ENCODE measurements at regions not wholly inside any gene's neighbourhood (a gene's known extent, or its start where the extent isn't known, plus 50 kb on each side); places are given as distances from the start of the nearest gene placed in this dataset.

DNA sequence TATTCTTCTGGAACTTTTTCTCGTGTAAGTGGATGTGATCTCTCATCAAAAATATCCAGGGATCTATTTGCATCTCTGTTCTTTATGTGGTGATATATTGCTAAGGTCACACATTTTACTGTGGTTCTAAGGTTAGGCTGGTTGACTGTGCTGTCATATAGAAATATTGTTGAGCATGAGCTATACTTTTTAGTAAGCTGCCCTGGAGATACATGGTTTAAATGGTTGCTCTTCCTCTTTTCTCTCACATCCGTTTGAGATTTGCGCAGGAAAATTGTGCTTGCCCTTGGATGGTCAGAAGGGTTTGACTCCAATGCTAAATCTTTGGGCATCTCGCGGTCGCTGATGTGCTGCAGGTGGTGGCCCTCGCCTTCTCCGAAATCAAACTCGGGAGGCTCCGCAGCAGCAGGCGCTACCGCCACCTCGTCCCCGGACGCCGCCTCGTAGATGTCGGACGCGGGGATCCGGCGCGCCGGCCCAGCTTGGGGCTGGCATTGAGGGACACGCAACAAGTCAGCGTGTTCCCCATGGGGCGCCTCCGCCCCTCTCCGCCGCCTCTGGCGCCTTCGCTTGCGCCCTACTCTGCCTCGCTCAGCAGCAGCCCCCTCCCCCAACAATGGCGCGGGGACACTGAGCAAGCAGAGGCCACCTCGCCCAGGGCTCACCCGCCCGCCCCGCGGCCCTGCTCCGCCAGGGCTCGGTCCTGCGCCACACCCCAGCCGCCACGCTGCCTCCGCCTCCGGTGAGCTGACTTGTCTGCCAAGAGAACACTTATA, 154.5 kb downstream of the MSN start:
- TF ChIP-seq EZH2 (IDR thresholded peaks at IDR 0.05; ENCODE audit: borderline replicate concordance, low read depth, low read length, severe bottlenecking) (no peak), CTCF (IDR thresholded peaks at IDR 0.05; ENCODE audit: borderline replicate concordance, extremely low read depth, low read length, poor library complexity, severe bottlenecking) (no peak)
